SU-DHL-6 (cell line): ENCODE measurements at regions not wholly inside any gene's neighbourhood (a gene's known extent, or its start where the extent isn't known, plus 50 kb on each side); places are given as distances from the start of the nearest gene placed in this dataset.

Experiments used
- CTCF ChIP-seq: fragments of 200-600 bp; sonication (generic); IDR thresholded peaks from one replicate; pipeline ENCODE4 v1.5.1; 2017; ENCODE audit warnings: antibody characterized with exemption, mild to moderate bottlenecking, low read length, moderate library complexity; ENCODE audit not compliant: insufficient read depth, poor library complexity, severe bottlenecking
- EZH2phosphoT487 ChIP-seq: fragments of 200-600 bp; sonication (generic), shearing (Covaris generic); conservative IDR thresholded peaks from 2 replicates; pipeline ENCODE4 v1.6.1; 2018; ENCODE audit warnings: mild to moderate bottlenecking, antibody characterized with exemption, low read length, moderate library complexity, mixed read lengths

- no peak for TF ChIP-seq CTCF
- no peak for TF ChIP-seq EZH2phosphoT487
These were observed 119.0 kb upstream of the PTPRZ1 start for GRCh38 chr7:121753944-121754343.
